SU-DHL-6 (cell line): ENCODE measurements at regions not wholly inside any gene's neighbourhood (a gene's known extent, or its start where the extent isn't known, plus 50 kb on each side); places are given as distances from the start of the nearest gene placed in this dataset.

ENCODE experiments used
- EZH2phosphoT487 ChIP-seq: fragments of 200-600 bp; sonication (generic), shearing (Covaris generic); conservative IDR thresholded peaks from 2 replicates; pipeline ENCODE4 v1.6.1; 2018; ENCODE audit warnings: mild to moderate bottlenecking, antibody characterized with exemption, low read length, moderate library complexity, mixed read lengths
- TF ChIP-seq, protein P1 (sequence below): fragments of 200-600 bp; sonication (generic); IDR thresholded peaks from one replicate; pipeline ENCODE4 v1.5.1; 2017; ENCODE audit warnings: antibody characterized with exemption, mild to moderate bottlenecking, low read length, moderate library complexity; ENCODE audit not compliant: insufficient read depth, poor library complexity, severe bottlenecking

DNA sequence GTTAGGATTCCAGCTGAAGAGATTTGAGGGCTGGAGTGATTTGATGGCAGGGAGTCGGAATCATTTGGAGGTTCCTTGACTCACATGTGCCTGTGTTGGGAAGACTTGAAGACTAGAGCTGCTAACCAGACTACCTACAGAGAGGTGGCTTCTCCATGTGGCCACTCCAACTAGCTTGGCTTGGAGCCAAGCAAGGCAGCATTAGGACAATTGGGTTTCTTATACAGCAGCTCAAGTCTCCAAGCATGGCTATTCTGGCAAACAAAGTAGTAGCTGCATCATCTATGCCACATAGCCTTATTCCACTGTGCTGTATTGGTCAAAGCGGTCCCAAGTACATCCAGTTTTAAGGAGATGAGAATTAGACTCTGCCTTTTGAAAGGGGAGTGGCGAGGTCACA is 171.7 kb upstream of the SLC4A4 start:
- TF ChIP-seq EZH2phosphoT487, result no peak
- TF ChIP-seq, protein P1, sequence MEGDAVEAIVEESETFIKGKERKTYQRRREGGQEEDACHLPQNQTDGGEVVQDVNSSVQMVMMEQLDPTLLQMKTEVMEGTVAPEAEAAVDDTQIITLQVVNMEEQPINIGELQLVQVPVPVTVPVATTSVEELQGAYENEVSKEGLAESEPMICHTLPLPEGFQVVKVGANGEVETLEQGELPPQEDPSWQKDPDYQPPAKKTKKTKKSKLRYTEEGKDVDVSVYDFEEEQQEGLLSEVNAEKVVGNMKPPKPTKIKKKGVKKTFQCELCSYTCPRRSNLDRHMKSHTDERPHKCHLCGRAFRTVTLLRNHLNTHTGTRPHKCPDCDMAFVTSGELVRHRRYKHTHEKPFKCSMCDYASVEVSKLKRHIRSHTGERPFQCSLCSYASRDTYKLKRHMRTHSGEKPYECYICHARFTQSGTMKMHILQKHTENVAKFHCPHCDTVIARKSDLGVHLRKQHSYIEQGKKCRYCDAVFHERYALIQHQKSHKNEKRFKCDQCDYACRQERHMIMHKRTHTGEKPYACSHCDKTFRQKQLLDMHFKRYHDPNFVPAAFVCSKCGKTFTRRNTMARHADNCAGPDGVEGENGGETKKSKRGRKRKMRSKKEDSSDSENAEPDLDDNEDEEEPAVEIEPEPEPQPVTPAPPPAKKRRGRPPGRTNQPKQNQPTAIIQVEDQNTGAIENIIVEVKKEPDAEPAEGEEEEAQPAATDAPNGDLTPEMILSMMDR, result no peak
